ENCODE measurements at regions not wholly inside any gene's neighbourhood (a gene's known extent, or its start where the extent isn't known, plus 50 kb on each side); places are given as distances from the start of the nearest gene placed in this dataset.

GRCh38 chr15:38905632-38906031 lies 341.0 kb upstream of the RASGRP1 start (continued):
- TF ChIP-seq CHD7 (IDR thresholded peaks at IDR 0.05; ENCODE audit: insufficient replicate concordance, low read length) = no peak
